HG03039 (cell line): ENCODE measurements at regions not wholly inside any gene's neighbourhood (a gene's known extent, or its start where the extent isn't known, plus 50 kb on each side); places are given as distances from the start of the nearest gene placed in this dataset.
A peak's percentile ranks its signal among the peaks of the same experiment; 100 is the strongest.

Experiments
- ATAC-seq: cut with Tn5 transposase; IDR thresholded peaks from one replicate; pipeline ENCODE4 v1.9.1; 2021; ENCODE audit warnings: mild to moderate bottlenecking, moderate library complexity; ENCODE audit not compliant: unreplicated experiment

DNA sequence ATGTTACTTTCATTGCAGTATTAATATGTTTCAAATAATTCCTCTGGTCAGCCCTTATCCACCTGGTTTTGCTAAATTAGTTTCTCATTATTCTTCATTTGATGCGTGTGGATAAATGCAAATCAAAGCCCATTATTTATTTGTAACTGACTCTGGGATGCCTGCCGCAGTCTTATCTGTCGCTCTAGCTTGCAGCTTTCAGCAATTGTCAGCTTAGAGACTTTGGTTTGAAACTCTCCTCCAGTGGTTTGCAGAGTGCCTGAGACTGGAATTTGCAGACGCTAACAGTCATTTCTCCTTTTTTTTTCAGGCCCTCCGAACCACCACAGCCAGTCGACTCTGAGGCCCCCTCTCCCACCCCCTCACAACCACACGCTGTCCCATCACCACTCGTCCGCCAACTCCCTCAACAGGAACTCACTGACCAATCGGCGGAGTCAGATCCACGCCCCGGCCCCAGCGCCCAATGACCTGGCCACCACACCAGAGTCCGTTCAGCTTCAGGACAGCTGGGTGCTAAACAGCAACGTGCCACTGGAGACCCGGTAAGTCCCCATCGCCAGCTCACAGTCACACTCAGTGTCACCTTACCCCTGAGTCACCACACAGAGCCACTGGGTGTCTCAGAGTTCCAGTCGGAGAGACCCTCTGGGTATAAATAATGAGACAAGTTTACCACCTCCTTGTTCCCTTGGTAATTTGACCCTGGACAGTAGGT, 339.0 kb upstream of the WWC1 start:
- ATAC-seq, result no peak

DNA sequence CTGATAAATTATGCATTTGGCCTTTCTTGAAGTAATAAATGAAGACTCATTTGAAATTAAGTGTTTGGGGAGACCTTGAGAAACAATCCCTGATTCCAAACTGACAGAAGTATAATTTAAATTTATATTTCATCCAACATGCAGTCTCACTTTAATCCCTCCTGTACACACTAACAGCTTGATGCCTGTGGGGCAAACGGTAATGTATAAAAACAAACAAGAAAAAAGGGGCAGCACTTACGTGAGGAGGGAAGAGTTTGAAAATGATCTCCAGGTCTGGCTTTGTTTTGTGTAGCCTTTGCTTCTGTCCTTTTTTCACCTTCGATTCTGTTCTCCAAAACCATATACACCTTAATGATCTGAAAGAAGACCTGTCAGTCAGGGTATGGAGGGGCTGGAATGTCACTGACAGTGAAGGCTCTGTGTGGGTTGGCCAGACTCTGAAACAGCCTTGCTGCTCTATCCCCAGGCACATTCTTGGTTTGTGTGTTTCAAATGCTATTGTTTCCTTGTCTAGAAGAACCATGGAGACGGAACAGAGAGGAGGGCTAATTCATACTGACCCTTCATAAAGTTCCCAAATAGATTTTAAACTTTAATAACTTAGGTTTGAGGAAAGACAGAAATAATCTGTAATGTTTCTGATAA, 338.2 kb upstream of the WWC1 start:
- ATAC-seq, result no peak

DNA sequence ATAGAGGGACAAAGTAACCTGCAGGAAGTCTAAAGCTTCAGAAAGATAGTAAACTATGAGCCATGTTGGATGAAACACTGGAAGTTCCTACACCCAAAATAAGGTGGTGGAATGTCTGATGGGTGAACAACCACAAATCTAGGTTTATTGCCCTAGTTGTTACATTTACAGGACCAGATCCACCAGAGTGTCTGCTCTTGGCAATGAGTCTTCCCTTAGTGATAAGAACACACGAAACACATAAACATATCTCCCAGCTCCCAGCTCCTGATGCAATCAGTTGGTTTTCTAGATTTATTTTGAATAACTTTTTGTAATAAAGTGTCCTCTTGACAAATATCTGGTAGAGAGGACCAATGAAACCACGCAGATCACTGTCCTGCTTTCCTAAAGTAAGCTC, 329.7 kb upstream of the WWC1 start:
- ATAC-seq, result no peak

DNA sequence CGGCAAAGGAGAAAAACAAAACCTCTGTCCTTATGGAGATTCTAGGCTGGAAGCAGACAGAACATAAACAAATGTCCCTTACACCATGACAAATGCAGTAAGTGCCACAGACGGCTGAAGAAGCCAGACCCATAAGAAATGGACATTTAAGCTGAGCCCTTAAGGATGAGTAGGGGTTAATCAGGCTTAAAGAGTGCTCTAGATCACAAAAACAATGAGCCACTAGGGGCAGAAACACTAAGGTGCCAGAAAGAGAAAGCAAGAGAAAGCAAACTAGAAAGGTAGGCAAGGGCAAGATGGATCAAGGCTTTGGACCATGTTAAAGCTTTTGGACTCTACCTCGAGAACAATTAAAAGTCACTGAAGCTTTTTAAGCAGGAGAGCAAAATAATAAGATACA, 326.9 kb upstream of the WWC1 start:
- ATAC-seq, result no peak

DNA sequence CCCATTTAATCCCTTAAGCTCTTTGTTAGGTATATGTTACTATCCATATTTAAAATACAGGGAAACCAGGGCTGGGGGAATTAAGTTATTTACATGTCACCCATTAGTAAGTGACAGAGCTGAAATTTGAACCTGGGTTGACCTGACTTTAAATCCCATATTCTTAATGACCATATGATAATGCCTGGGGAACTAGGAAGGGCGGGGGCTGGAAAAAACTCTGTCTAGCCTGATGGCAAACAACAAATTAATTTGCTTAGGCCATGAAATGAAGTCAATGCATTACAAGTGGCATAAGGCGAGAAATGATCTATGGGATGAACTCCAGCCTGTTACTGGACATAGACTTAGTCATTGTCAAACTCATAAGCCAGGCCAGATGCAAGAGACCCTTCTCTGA, 325.7 kb upstream of the WWC1 start:
- ATAC-seq, result no peak

DNA sequence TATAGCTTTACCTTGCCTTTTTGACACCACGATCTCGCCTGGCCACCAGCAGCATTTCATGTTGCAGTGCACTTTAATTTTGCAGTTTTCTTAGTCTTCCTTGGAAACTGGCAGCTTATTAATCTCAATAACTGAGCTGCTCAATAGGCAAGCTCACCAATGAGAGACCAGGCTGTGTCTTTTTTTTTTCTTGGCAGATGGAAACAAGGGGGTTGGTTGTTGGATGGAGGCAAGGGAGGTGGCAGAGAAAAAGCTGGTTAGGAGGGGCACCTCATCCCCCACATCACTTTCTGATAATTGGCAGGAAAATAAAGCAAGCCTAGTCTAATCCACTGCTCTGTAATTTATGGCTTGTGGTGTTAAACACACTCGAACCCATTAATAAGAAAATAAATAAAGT, 324.5 kb upstream of the WWC1 start:
- ATAC-seq, result no peak

DNA sequence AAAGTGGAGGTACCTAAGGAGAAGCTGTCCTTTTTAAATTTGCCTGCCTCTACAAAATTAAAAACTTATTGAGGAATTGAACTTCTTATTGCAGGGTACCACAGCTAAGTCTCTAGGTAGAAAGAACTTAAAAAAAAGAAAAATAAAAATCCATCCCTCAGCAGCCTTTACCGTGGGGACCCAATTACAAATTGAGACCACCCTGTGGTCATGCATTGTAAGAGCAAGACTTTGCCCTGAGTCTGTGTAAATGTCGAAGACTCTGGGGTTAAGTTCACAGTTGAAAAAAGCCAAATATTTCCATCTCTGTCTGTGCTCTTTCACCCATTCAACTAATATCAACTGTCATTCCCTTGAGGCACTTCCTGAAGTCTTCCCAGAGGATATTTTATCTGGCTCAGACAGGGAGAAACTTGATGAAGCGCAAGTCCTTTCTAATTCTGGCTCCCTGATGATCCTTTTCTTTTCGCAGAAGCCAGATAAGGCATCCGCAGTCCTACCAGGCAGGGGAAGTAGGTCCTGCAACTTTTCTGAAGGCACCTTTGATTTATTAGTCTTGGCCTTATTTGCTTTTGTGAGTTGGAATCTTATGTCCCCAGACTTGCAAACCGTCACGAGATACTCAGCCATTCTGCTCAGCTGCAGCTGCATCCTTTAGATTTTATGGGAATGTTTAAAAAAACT, 323.8 kb upstream of the WWC1 start:
- no peak for ATAC-seq

DNA sequence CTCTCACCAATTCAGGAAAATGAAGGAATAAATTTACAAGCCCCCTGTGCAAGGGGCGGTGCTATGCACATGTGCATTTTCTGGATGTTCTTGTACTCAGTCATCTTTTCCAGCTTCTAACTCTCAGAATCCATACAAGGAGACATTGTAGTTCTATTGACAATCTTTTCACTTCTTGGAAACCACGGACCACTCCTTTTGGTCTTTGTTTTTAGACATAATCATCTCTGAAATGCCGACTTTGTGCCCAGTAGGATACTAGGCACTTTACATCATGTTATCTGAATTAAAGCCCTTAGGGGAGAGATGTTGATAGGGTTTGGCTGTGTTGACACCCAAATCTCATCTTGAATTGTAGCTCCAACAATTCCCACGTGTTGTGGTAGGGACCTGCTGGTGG, 322.6 kb upstream of the WWC1 start:
- ATAC-seq, result no peak

DNA sequence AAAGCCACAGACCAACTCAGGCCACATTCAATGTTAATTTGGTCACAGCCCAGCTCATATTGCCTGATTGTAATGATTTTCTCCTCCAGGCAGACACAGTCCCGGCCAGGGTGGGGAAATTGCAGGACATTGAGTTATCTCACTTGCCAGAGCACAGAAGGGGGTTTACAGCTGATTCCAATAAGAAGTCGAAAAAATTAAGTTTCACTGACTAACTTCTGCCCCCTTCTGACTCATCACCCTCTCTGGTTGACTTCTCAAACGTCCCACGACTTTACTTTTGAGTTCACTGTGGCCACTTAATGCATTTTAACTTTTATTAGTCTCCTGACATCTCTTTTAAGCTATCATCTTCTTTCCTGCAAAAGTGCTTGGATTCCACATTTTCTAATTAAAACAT, 321.4 kb upstream of the WWC1 start:
- ATAC-seq, result peak; percentile 93

DNA sequence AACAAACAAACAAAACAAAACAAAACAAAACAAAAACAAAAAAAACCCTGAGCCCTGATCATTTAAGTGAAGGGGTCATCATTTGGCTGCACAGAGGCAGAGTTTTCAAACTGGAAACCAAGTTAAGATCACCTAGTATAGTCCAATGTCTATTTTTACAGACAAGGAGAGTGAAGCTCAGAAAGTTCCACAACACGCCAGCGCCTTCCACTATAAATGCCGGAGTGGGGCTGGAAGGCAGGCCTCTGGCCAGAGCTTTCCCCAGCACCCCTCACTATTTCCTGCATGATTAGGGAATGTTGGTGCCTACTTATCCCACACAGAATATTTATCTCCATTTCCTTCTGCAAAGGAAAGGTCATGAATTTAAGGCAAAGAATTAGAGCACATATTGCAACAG, 319.7 kb upstream of the WWC1 start:
- ATAC-seq, result no peak

DNA sequence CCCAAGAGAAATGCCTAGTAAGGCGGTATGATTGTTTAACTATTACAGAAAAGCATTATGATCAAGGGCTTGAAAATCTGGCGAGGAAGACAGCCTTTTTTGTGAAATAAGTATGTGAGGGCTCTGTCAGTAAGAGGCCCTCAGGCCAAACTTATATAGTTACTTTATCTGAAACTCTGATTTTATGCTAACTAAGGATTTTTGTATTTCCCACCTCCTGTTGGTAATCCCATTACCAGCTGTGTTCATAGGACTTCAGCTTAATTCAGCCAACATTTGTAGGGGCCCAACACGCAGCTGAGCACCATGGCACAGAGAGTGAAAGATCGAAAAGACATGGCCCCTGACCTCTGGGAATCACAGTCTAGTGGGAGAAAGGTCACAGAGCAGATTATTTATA, 318.3 kb upstream of the WWC1 start:
- no peak for ATAC-seq

DNA sequence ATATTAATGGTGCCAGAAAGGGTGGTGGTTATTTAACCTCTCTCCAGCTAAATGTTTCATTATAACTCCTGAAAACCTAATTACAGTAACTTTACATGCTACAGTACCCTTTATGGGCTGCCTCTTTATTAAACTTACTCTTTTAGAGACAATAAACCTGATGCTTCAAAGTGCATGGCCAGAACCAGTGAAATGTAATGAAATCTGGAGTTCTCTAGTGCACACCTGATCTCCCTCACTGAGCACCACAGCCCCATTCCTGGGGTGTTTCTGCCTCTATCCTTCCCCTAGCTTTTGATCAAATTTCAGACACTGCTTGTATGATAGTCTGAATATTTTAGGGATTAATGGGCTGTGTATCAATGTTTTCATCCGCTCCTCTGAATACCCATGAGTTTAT, 306.5 kb upstream of the WWC1 start:
- no peak for ATAC-seq

DNA sequence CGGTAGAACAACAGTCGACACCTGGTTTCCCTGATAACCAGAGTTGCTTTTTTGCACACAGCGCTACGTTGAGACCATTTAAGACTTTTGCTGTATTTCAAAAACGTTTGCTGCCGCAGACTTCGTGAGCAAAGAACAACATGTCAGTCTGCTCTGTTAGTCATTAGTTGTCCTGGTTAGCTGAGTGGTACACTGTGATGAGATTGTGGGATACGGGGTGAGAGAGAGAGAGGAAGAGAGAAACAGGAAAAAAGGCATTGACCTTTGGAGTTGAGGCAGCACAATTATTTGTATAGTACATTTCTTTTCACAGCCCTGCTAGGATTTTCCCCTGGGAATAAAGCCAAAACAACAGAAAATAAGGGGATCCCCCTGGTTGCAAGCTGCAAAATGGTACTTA, 306.1 kb upstream of the WWC1 start:
- ATAC-seq, result no peak

DNA sequence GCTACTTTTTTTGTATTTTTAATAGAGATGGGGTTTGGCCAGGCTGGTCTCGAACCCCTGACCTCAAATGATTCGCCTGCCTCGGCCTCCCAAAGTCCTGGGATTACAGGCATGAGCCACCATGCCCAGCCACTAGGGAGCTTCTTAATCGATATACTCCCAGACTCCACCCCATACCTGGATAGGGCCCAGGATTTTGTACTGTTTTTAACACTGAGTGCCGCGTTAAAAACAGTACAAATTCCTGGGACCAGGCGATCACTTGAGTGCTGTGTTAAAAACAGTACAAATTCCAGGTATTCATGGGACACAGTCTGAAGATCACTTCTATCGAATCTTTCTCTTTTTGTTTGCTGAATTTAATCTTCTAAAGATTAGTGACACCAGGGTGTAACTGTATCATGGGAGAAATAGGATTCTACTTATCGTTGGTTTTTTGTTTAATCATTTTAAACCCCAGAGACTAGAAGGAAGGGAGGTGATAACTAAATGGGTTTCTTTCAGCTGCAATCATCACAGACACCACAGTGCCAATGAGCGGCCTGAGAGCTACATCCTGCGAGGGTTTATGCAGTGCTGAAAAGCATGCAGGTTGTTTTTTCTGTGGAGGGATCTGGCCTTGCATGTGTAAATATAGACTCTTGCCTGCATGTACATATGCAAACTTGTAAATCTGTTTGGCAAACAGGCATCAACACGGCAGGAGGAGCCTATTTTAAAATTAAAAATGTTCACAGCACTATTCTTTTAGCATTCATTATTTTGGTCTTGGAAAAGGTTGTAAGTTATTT, 303.8 kb upstream of the WWC1 start:
- ATAC-seq, result no peak

DNA sequence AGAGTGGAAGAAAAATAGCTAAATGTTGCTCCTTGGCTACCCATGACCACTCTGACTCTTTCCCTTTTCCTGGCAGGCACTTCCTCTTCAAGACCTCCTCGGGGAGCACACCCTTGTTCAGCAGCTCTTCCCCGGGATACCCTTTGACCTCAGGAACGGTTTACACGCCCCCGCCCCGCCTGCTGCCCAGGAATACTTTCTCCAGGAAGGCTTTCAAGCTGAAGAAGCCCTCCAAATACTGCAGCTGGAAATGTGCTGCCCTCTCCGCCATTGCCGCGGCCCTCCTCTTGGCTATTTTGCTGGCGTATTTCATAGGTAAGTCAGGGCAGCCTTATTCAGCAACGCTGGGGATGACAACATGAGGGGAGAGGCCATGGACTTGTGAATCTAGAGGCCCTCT, 298.6 kb upstream of the WWC1 start:
- no peak for ATAC-seq

DNA sequence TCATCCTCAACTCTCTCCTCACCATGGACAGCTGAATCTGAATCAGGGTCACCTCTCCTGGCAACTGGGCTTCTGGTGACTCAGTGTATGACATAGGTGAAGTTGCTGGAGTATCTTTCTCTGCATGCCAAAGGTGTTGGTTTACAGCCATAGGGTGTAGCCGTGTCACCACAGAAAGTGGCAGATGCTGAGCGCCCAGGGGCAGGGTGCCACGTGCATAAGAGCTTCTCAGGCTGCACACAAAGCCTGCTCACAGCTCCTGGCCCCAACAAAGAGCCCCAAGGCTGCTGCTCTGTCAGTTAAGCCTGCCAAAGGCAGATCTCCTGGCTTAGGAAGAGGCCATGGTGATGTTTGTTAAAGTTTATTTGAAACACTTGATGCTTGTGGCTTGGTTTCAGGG, 297.7 kb upstream of the WWC1 start:
- ATAC-seq, result no peak

DNA sequence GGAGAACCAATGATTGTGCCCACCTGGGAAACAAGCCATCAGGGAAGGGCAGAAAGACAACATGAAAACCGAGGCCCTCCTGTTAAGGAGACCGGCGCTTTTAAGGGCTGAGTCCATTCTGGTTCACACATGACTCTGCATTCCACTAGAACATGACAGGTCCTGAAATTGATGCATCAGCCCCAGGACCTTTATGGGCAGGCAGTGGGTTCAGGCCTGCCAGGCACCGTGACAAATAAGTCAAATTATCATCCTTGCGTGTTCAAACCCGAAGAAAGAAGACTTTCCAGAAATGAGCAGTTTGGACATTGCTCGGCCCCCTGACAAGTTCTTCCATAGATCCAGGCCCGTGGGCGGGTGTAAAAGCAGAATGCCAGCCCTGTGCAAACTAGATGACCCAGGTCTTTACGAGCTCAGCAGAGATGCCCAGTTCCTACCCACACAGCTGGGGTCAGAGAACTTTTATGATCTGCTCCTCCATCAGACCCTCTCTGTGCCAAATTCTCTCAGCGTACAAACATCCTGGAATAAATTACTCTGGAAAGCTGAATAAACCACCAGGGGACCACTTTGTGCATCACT, 295.5 kb upstream of the WWC1 start:
- no peak for ATAC-seq

DNA sequence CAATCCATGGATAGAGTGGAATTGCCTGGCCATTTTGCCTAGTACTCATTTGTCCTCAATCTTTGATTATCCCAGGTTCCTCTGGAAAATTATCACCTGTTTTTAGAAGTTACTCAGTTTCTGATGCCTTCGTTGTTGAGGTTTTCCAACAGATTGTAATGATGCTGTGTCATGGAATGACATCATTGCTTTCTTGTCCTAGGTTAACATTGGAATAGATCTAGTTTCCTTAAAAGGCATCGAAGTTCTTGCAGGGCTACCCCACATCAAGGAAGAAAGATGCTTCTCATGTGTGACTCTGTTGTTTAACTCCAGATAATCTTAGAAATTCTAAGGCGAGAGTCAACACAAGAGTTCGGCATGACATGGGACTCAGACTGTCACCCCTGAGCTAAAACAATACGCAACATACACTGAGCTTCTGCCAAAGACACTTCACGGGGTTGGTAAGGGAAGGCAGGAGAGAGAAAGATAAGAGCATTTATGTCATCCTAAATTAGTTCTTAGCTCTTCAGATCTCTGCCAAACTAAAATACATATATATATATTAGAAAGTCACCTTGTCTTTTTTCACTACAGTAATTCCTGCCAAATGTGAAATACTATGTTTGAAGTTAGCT, 293.2 kb upstream of the WWC1 start:
- ATAC-seq, result no peak

DNA sequence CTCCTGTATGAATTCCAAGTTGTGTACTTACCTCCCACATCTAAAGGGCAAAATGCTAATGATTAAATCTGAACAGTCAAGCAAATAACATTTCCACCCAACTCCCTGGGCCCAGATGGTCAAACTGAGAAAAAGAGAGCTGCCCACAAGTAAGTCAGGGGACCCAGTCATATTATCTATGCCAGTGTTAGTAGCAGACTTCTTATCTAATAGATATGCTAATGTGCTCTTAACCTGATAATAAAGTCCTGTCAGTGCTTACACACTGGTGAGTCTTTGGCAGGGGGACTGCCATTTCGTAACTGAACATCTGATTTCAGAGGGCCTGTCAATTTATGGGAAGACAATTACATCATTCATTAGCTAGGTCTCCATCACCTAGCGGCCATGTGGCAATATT, 292.3 kb upstream of the WWC1 start:
- no peak for ATAC-seq

DNA sequence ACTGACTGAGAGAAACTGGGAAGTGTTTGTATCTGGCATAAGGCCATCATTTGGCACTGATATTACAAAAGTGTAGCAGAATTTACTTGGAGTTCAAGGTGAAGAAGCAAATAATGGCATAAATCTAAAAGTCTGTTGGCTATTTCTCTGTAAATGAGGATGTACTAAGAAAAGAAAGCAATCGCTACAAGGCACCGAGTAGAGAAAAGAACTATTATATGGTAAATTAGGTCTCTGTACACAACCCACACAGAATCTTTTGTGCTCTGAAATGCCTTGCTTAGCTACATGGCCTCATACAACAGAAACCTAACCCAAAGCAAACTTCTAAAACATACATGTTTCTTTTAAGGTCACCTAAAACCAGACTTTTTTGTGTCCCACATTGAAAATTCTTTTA, 290.1 kb upstream of the WWC1 start:
- ATAC-seq, result no peak

DNA sequence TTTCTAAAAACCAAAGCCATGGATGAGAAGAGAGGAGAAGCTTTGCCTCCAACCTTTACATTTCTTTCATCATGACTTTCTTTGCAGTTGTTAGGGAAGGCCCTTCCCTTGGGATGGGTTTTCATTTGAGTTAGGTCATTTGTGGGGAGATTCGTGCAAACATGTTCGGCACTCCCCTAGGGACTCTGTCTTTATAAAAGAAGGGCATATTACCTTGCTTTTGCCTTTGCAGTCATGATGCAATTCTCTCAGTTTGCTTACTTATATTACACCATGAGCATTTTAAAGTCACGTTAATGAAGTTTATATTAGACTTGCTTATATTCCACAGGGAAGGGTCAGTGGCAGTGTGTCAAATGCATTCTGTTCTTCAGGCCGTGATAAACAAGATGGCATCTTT, 289.3 kb upstream of the WWC1 start:
- ATAC-seq, result no peak
